ENCODE measurements at regions not wholly inside any gene's neighbourhood (a gene's known extent, or its start where the extent isn't known, plus 50 kb on each side); places are given as distances from the start of the nearest gene placed in this dataset.

DNA sequence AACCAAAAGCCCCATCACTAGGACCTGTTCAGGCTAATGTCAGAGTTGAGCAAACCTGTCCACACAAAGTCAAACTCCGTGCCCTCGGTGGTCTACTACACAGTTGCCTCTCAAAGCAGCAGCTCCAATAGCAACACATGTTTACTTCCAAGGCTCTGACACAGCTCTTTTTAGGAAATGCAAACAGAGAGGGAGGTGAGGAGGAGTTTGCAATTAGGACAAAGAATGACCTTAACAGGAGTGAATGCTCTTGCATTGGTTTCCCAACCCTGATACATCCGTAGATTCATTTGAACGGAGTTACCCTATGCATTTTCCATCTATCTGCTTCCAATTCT is 64.8 kb upstream of the GOLGA8B start (continued):
- TF ChIP-seq, protein P1, sequence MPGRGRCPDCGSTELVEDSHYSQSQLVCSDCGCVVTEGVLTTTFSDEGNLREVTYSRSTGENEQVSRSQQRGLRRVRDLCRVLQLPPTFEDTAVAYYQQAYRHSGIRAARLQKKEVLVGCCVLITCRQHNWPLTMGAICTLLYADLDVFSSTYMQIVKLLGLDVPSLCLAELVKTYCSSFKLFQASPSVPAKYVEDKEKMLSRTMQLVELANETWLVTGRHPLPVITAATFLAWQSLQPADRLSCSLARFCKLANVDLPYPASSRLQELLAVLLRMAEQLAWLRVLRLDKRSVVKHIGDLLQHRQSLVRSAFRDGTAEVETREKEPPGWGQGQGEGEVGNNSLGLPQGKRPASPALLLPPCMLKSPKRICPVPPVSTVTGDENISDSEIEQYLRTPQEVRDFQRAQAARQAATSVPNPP (IDR thresholded peaks at IDR 0.05; ENCODE audit: borderline replicate concordance, insufficient read depth, insufficient read length) = no peak
- TF ChIP-seq ZNF143 (CRISPR knock-in tag; IDR thresholded peaks at IDR 0.05) = no peak
- no peak for TF ChIP-seq HNRNPK (IDR thresholded peaks at IDR 0.05; ENCODE audit: low read depth, low read length, poor library complexity, severe bottlenecking)

GRCh38 chr15:34647569-34648293 is 64.3 kb upstream of the GOLGA8B start:
- DNase-seq (ENCODE audit: extremely low read depth in 1 of 4, low spot score in 3 of 4) = peak in 3 of 4 experiments; percentile 24 to 91 (median 44)
- ChIA-PET CTCF (ENCODE audit: low intra/inter-chr PET ratio) (no interaction called here), POLR2A (interaction anchor here (0.6 to 2.8 kb wide), 8 partner anchors 8 to 73 kb away, joined by 3 to 17 read pairs (median 4); no protein-coding TSS in a partner anchor)
- BruUV-seq (replicated peaks) = TSS peak; percentile 75
- no peak for FAIRE-seq
- Histone ChIP-seq H3K4me1 (replicated peaks in 1 of 2; ENCODE audit: control insufficient read depth in 2 of 2, insufficient read depth in 2 of 2, low read length in 2 of 2) (peaks cover 2 to 62% of the 10 kb centered on the region in 2 experiments; a peak in 4 of 5 replicates), H3K27ac (ENCODE audit: extremely low read depth, low read depth, low read length) (peak overlapping the region; percentile 34), H3K9me3 (replicated peaks; ENCODE audit: control insufficient read depth, insufficient read depth, low read depth, low read length) (peaks cover 10% of the 10 kb centered on the region; the same call in 1 of the 2 replicates), H3K27me3 (ENCODE audit: control insufficient read depth in 2 of 2, insufficient read depth in 2 of 2, low read length in 2 of 2) (no peaks in the 10 kb centered on the region), H3K4me3 (peak overlapping the region; percentile 31), H3K9ac (ENCODE audit: insufficient read depth in 1 of 2, low read depth in 2 of 2, low read length in 2 of 2) (peak overlapping the region in 1 of 2 experiments; percentile 70; a peak in 3 of 4 replicates), H2AFZ (ENCODE audit: low read depth, low read length) (peak overlapping the region; percentile 77), H3K36me3 (ENCODE audit: control insufficient read depth, insufficient read depth, low read length) (no peaks in the 10 kb centered on the region), H3K79me2 (ENCODE audit: control insufficient read depth, insufficient read depth, low read length) (peaks cover 30% of the 10 kb centered on the region), H3K4me2 (ENCODE audit: insufficient read depth, low read length) (peak overlapping the region; percentile 80), H4K20me1 (replicated peaks; ENCODE audit: control insufficient read depth, insufficient read depth, low read length) (no peaks in the 10 kb centered on the region), H3K9me1 (ENCODE audit: control insufficient read depth, insufficient read depth, low read length) (no peaks in the 10 kb centered on the region)
- ATAC-seq = peak; percentile 72
- in situ Hi-C loops (cut with MboI) (no loop called here), intact Hi-C loops (cut with micrococcal nuclease) (no loop called here)
- WGBS (ENCODE audit: insufficient coverage, low coverage, missing lambda C conversion rate) = 6% methylated on average over 2 of the region's 2 CpGs
- TF ChIP-seq ZNF644 (tag; IDR thresholded peaks at IDR 0.05; ENCODE audit: low read depth) (no peak), FOXJ2 (tag; IDR thresholded peaks at IDR 0.05) (no peak), TCF7 (IDR thresholded peaks at IDR 0.05; ENCODE audit: borderline replicate concordance) (no peak), NR2C2 (CRISPR knock-in tag; IDR thresholded peaks at IDR 0.05) (no peak), NR2C2 (tag; IDR thresholded peaks at IDR 0.05) (no peak), TEAD4 (IDR thresholded peaks at IDR 0.05; ENCODE audit: low read length) (no peak), TEAD4 (CRISPR knock-in tag; IDR thresholded peaks at IDR 0.05; ENCODE audit: borderline replicate concordance) (no peak), RBM15 (IDR thresholded peaks at IDR 0.05; ENCODE audit: insufficient read depth, low read length) (no peak), POLR2B (IDR thresholded peaks at IDR 0.05; ENCODE audit: low read depth, partially characterized antibody) (peak; percentile 35), ZNF41 (CRISPR knock-in tag; conservative IDR thresholded peaks at IDR 0.05) (no peak), NR0B1 (IDR thresholded peaks at IDR 0.05; ENCODE audit: partially characterized antibody) (no peak), NRF1 (conservative IDR thresholded peaks at IDR 0.05 in 1 of 2, IDR thresholded peaks at IDR 0.05 in 1 of 2) (no peak), ZFX (CRISPR knock-in tag; IDR thresholded peaks at IDR 0.05) (no peak), BCOR (IDR thresholded peaks at IDR 0.05) (peak; percentile 62)
- TF ChIP-seq, protein P2, sequence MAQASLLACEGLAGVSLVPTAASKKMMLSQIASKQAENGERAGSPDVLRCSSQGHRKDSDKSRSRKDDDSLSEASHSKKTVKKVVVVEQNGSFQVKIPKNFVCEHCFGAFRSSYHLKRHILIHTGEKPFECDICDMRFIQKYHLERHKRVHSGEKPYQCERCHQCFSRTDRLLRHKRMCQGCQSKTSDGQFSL (CRISPR knock-in tag; IDR thresholded peaks at IDR 0.05) = no peak
- TF ChIP-seq, protein P2 (tag; IDR thresholded peaks at IDR 0.05) = no peak
